ENCODE measurements at regions not wholly inside any gene's neighbourhood (a gene's known extent, or its start where the extent isn't known, plus 50 kb on each side); places are given as distances from the start of the nearest gene placed in this dataset.
"Not testable (repeated sequence)": the region's sequence is repeated elsewhere in the genome, so short reads cannot be mapped to it uniquely, and the experiment has no call there.

DNA sequence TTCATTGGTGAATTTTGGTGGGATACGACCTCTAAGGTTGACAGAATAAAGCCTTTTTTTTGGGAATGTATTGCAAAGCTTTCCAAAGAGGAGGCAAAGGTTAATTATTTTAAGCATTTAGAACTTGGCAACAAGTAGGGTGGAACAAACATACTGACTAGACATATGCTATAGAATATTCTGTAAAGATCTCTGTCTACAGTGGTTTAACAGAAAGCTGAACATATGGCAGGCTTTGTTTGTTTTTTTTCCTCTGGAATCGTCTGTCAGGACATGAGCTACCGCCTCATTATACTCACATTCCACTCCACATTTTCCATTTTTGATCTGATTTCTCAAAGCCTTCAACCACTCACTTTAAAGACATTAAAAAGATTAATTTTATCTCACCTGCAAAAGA, 153.4 kb upstream of the PELI2 start:
- DNase-seq (ENCODE audit: insufficient read length, low spot score) (no peak), FAIRE-seq (no peak)

GRCh38 chr14:55965851-55966250, 152.4 kb upstream of the PELI2 start:
- no peak for DNase-seq (ENCODE audit: insufficient read length, low spot score)
- no peak for FAIRE-seq

- FAIRE-seq (no peak), DNase-seq (ENCODE audit: insufficient read length, low spot score) (no peak)
Observed at GRCh38 chr14:55968741-55969140, 149.5 kb upstream of the PELI2 start.

- FAIRE-seq (no peak), DNase-seq (ENCODE audit: insufficient read length, low spot score) (no peak)
Observed at GRCh38 chr14:55973285-55973800, 144.9 kb upstream of the PELI2 start.

GRCh38 chr14:55973911-55974630, 144.1 kb upstream of the PELI2 start:
- FAIRE-seq = no peak

DNA sequence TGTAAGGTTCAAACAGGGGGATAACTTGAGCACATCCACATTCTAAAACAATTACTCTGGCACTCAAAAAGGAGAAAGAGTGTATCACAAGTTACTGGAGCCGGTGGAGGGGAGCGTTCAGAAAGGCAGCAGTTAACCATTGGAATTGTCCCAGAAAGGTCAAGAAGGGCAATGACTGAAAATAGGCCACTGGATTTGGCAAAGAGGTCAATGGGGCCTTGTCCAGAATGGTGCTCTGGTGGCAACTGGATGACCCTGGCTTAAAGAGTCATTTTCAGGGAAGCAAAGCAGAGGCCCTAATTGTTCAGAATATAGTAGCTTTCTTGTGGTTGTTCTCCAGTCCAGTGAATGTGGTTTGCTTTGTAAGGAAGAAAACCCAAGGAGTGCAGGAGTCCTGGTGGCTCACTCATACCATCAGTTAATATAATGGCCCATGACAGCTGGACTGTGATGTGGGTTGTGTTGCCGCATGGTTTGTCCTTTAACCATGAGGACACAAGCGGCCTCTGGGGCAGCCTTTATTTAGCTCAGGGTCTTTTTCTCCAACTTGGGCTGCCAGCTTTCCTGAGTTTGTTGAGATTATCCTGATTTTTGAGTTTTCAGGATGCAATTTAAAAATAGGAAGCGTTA, 142.8 kb upstream of the PELI2 start:
- DNase-seq (ENCODE audit: insufficient read length, low spot score) = no peak
- no peak for FAIRE-seq

More at GRCh38 chr14:55973911-55974630, 144.1 kb upstream of the PELI2 start:
- no peak for DNase-seq (ENCODE audit: insufficient read length, low spot score)

DNA sequence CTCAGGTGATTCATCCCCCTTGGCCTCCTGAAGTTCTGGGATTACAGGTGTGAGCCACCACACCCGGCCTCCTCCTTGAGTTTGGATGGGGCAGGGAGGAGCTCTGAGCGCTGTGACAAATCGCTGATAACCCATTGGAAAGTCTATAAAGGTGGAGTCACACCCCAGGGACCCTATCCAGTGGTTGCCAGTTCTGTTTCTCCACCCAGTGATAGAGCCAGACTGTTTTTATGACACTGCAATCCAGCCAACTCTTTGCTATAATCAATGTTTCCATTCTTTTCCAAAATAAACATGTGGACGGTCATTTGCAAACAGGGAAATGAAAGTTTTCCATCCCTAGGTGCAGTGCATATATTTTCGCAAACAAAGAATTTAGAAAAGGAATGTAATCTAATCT, 142.0 kb upstream of the PELI2 start:
- no peak for FAIRE-seq
- DNase-seq (ENCODE audit: insufficient read length, low spot score) = no peak

- no peak for DNase-seq (ENCODE audit: insufficient read length, low spot score)
- no peak for FAIRE-seq
Observed at GRCh38 chr14:55976655-55977054, 141.6 kb upstream of the PELI2 start.

- no peak for FAIRE-seq
- no peak for DNase-seq (ENCODE audit: insufficient read length, low spot score)
Observed at GRCh38 chr14:55977392-55978150, 140.6 kb upstream of the PELI2 start.

GRCh38 chr14:55979096-55979495, 139.1 kb upstream of the PELI2 start:
- DNase-seq (ENCODE audit: insufficient read length, low spot score) = no peak
- no peak for FAIRE-seq

DNA sequence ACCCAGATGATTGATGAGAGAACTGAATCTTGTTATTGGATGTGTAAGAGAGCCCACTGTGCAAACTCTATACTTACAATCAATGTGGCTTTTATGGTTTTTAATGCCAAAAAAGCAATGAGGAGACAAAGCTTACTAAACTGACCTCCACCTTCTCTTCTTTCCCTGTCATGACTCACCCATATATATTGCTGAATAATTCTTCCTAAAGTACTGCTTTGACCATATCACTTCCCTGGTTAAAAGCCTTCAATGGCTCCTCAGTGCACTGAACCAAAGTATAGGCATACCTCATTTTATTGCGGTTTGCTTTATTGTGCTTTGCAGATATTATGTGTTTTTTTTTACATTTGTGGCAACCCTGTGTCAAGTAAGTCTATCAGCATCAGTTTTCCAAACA, 138.4 kb upstream of the PELI2 start:
- no peak for DNase-seq (ENCODE audit: insufficient read length, low spot score)
- no peak for FAIRE-seq

DNA sequence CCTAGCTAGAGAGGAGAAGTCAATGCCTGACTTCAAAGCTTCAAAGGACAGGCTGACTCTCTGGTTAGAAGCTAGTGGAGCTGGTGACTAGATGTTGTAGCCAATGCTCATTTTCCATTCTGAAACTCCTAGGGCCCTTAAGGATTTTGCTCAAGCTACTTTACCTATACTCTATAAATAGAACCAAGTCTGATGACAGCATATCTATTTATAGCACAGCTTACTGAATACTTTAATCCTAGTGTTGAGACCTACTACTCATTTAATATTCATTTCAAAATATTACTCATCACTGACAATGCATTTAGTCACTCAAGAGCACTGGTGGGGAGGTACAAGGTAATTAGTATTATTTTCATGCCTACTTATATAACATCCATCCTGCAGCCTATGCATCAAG, 137.2 kb upstream of the PELI2 start:
- DNase-seq (ENCODE audit: insufficient read length, low spot score) (no peak), FAIRE-seq (no peak)

GRCh38 chr14:55986069-55986468, 132.1 kb upstream of the PELI2 start:
- FAIRE-seq (no peak), DNase-seq (ENCODE audit: insufficient read length, low spot score) (no peak)

GRCh38 chr14:56000846-56001245, 117.4 kb upstream of the PELI2 start:
- FAIRE-seq (no peak), DNase-seq (ENCODE audit: insufficient read length, low spot score) (no peak)

DNA sequence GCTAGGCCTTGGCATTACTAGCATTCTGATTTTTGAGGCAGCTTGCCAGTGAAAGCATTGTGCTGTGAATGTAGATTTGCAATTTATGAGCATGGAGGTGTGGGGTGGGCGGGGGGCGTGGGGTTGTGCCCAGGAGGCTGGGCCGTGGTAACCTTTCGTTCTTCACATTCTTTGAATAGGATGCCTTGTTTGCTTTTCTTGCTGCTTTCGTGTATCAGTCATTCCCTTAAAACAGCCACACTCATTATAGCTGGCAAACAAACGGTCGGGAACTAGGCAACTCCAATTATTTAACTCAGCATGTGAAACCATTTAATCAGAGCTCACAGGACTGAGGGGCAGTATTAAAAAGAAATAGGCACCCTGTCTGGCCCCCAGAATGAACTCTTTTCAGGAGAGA, 115.9 kb upstream of the PELI2 start:
- no peak for FAIRE-seq
- DNase-seq (ENCODE audit: insufficient read length, low spot score) = no peak

DNA sequence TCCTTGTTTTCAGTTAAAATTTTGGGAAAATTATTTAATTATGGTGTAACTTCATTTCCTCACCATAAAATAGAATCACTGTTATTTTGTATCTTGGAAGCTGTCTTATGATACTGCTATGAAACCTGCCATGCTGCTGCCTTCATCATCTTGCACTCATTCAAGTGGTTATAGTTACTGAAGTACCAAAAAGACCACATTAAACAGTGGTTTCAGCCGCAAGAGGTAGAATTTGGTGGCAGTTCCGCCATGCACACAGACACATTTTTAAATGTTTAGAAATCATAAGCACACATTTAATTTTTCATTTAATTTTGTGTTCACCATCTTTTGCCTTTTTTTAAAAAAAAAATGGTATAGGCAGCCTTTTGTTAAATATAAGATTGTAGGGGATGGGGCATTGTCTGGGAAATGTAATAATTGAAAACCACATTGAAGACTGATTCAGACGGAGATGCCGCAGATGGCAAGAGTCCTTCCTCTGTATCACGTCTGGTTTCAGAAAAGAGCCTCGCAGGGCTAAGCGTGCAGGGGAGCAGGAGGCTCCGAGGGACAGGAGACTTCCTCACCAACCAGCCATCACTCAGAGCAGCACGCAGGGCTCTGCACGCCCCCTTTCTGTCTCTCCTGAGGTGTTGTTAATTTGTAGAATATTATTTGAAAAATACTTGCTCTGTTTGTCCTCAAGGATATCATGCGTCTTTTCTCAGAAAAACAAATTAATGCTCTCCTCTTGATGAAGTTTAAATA, 115.2 kb upstream of the PELI2 start:
- DNase-seq (ENCODE audit: insufficient read length, low spot score) (peak; percentile 5), FAIRE-seq (peak; percentile 71)

- DNase-seq (ENCODE audit: insufficient read length, low spot score) (no peak), FAIRE-seq (no peak)
Observed at GRCh38 chr14:56004323-56004722, 113.9 kb upstream of the PELI2 start.

GRCh38 chr14:56004786-56005185, 113.4 kb upstream of the PELI2 start:
- peak; percentile 22 for DNase-seq (ENCODE audit: insufficient read length, low spot score)
- FAIRE-seq = peak; percentile 93

GRCh38 chr14:56005191-56006053, 112.8 kb upstream of the PELI2 start:
- peak; percentile 92 for FAIRE-seq
- DNase-seq (ENCODE audit: insufficient read length, low spot score) = no peak

DNA sequence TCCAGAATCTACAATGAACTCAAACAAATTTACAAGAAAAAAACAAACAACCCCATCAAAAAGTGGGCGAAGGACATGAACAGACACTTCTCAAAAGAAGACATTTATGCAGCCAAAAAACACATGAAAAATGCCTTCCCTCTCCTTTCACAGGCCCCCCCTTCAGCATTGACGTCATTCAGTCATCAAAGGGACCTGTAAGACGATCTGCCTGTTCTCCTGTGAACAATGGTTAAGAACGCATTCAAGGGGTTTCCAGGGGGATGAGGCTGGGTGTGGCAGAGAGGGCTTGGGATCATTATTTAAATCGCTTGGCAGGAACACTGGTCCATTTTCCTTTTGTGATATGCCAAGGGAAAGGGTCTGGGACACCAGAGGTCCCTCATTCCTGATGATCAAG, 110.7 kb upstream of the PELI2 start:
- not testable (repeated sequence) for DNase-seq (ENCODE audit: insufficient read length, low spot score); FAIRE-seq

Measured in GM19239 (cell line).